GM12878 (cell line): ENCODE measurements at regions not wholly inside any gene's neighbourhood (a gene's known extent, or its start where the extent isn't known, plus 50 kb on each side); places are given as distances from the start of the nearest gene placed in this dataset.

Experiments used
- ATAC-seq: fragments of 200-7000 bp; cut with Tn5 transposase; 3 replicates; pipeline ENCODE4 v1.9.1; 2020; ENCODE audit warnings: mild to moderate bottlenecking, moderate library complexity
- BruUV-seq: library from RNA; stranded (reverse); fragments of 400-500 nt; replicated peaks from 2 replicates; lab custom pipeline; 2021; lab: Mats Ljungman, UMichigan
- CTCF ChIA-PET: fragments of 300-600 bp; sonication (Branson Sonifier 250); formaldehyde crosslinking; extraction: SDS; loops from one replicate; lab custom pipeline; 2021; ENCODE audit warnings: inconsistent platforms; lab: Yijun Ruan, JAX
- POLR2A ChIA-PET: fragments of 350-600 bp; formaldehyde crosslinking; extraction: SDS; loops from one replicate; lab custom pipeline; 2021; ENCODE audit warnings: inconsistent platforms; lab: Charles Lee
- RAD21 ChIA-PET: fragments of 300-600 bp; sonication (Branson Sonifier 250); formaldehyde crosslinking; loops from one replicate; lab custom pipeline; 2023; ENCODE audit warnings: antibody characterized with exemption; ENCODE audit not compliant: unreplicated experiment; lab: Charles Lee
- SMC1A ChIA-PET: fragments of 300-600 bp; sonication (Branson Sonifier 250); formaldehyde crosslinking; loops from one replicate; lab custom pipeline; 2023; ENCODE audit not compliant: unreplicated experiment, uncharacterized antibody; lab: Charles Lee
- DNase-seq: peaks from one replicate; pipeline ENCODE4 v3.0.0-alpha.2; 2011; ENCODE audit warnings: low read depth, low spot score
- FAIRE-seq: peaks from 3 replicates; lab custom pipeline; 2011; peaks lifted over from hg19 to GRCh38; lab: Jason Lieb, UNC
- H2AFZ ChIP-seq: 2 replicates; pipeline ENCODE4 v1.6.0; 2011; ENCODE audit warnings: low read depth, low read length, control low read depth; ENCODE audit not compliant: control insufficient read depth
- H3K27ac ChIP-seq: 2 replicates; pipeline ENCODE4 v1.5.1; 2011; ENCODE audit warnings: control low read depth; ENCODE audit not compliant: control insufficient read depth, insufficient read depth
- H3K27me3 ChIP-seq, 2 experiments: replicated peaks in 1 of 2; 2 replicates each; pipeline versions ENCODE4 v1.6.0 to v1.6.1; 2011; ENCODE audit warnings: low read length in 1 of 2; ENCODE audit not compliant: control insufficient read depth in 2 of 2, insufficient read depth in 2 of 2
- H3K36me3 ChIP-seq, 2 experiments: 2 replicates each; pipeline ENCODE4 v1.5.1; 2011; ENCODE audit warnings: low read length in 1 of 2; ENCODE audit not compliant: control insufficient read depth in 2 of 2, insufficient read depth in 2 of 2
- H3K4me1 ChIP-seq: 2 replicates; pipeline ENCODE4 v1.6.1; 2011; ENCODE audit warnings: mild to moderate bottlenecking, low read length, moderate library complexity, mixed read lengths; ENCODE audit not compliant: control insufficient read depth, insufficient read depth
- H3K4me2 ChIP-seq: 2 replicates; pipeline ENCODE4 v1.6.0; 2011; ENCODE audit warnings: control low read depth; ENCODE audit not compliant: control insufficient read depth, insufficient read depth
- H3K4me3 ChIP-seq: fragments of 200-600 bp; sonication (generic); 2 replicates; pipeline ENCODE4 v1.5.1; 2016
- H3K79me2 ChIP-seq: 2 replicates; pipeline ENCODE4 v1.6.0; 2011; ENCODE audit warnings: low read length; ENCODE audit not compliant: control insufficient read depth, insufficient read depth
- H3K9ac ChIP-seq: 2 replicates; pipeline ENCODE4 v1.8.0; 2011; ENCODE audit warnings: low read length, control low read depth, mixed read lengths; ENCODE audit not compliant: control insufficient read depth, insufficient read depth
- H3K9me3 ChIP-seq: replicated peaks from 3 replicates; pipeline ENCODE4 v1.5.1; 2011; ENCODE audit warnings: mild to moderate bottlenecking, low read length; ENCODE audit not compliant: control insufficient read depth, insufficient read depth
- H4K20me1 ChIP-seq: 2 replicates; pipeline ENCODE4 v1.6.0; 2011; ENCODE audit not compliant: control insufficient read depth, insufficient read depth
- FOXM1 ChIP-seq: IDR thresholded peaks from 2 replicates; pipeline ENCODE4 v1.6.1; 2012; ENCODE audit warnings: low read depth, mild to moderate bottlenecking, inconsistent platforms, low read length, moderate library complexity
- NRF1 ChIP-seq: conservative IDR thresholded peaks from 2 replicates; pipeline ENCODE4 v1.6.1; 2011; ENCODE audit warnings: mild to moderate bottlenecking, low read depth, low read length, improper control_type of control experiment
- POLR2AphosphoS5 ChIP-seq: IDR thresholded peaks from 2 replicates; pipeline ENCODE4 v1.6.1; 2011; ENCODE audit warnings: mild to moderate bottlenecking, low read length, inconsistent platforms
- SMAD1 ChIP-seq: fragments of 450-650 bp; IDR thresholded peaks from 2 replicates; pipeline ENCODE4 v1.6.1; 2018; ENCODE audit warnings: mild to moderate bottlenecking, low read depth; ENCODE audit not compliant: partially characterized antibody
- SP1 ChIP-seq: IDR thresholded peaks from one replicate; pipeline ENCODE4 v1.6.1; 2011; ENCODE audit warnings: low read depth, low read length
- TBL1XR1 ChIP-seq: IDR thresholded peaks from 2 replicates; pipeline ENCODE4 v1.6.1; 2012; ENCODE audit warnings: low read depth, low read length, improper control_type of control experiment
- TCF7 ChIP-seq: IDR thresholded peaks from 2 replicates; pipeline ENCODE4 v1.6.1; 2014; ENCODE audit warnings: antibody characterized with exemption, borderline replicate concordance
- YBX1 ChIP-seq: fragments of 450-650 bp; IDR thresholded peaks from 2 replicates; pipeline ENCODE4 v1.6.1; 2016; ENCODE audit warnings: antibody characterized with exemption
- YY1 ChIP-seq: IDR thresholded peaks from 2 replicates; pipeline ENCODE4 v1.6.1; 2011; ENCODE audit warnings: low read depth, mild to moderate bottlenecking, low read length
- ZBED1 ChIP-seq: IDR thresholded peaks from 2 replicates; pipeline ENCODE4 v1.6.1; 2016; ENCODE audit warnings: borderline replicate concordance
- WGBS: methylation state at CpG from one replicate; pipeline ENCODE4 v1.1.6; 2016; ENCODE audit warnings: low lambda C conversion rate; ENCODE audit not compliant: insufficient replicate concordance, insufficient coverage; ENCODE audit errors: missing lambda C conversion rate; 5-methylcytosine and 5-hydroxymethylcytosine counted together
- in situ Hi-C: fragments of 300-500 bp; cut with MboI; formaldehyde crosslinking; loops from 9 replicates; pipeline ENCODE4 v1.14.3; 2018; ENCODE audit warnings: mixed read lengths
- intact Hi-C: fragments of 100-400 bp; cut with micrococcal nuclease; formaldehyde crosslinking; loops from one replicate; pipeline ENCODE4 v1.14.2; 2022; ENCODE audit not compliant: unreplicated experiment
- TF ChIP-seq, protein P1 (sequence below): IDR thresholded peaks from 2 replicates; pipeline ENCODE4 v1.6.1; 2011; ENCODE audit warnings: borderline replicate concordance, low read depth, mild to moderate bottlenecking, moderate library complexity, mixed read lengths, low read length; ENCODE audit not compliant: insufficient read depth; ENCODE audit errors: extremely low read length
- TF ChIP-seq, protein P2 (sequence below): fragments of 450-650 bp; IDR thresholded peaks from 2 replicates; pipeline ENCODE4 v1.6.1; 2018; ENCODE audit warnings: borderline replicate concordance, mild to moderate bottlenecking; ENCODE audit not compliant: partially characterized antibody
- TF ChIP-seq, protein P3 (sequence below): fragments of 450-650 bp; IDR thresholded peaks from 2 replicates; pipeline ENCODE4 v1.6.1; 2014; ENCODE audit warnings: mild to moderate bottlenecking
- TF ChIP-seq, protein P4 (sequence below): IDR thresholded peaks from 2 replicates; pipeline ENCODE4 v1.6.1; 2012; ENCODE audit warnings: low read depth, low read length, improper control_type of control experiment
- TF ChIP-seq, protein P5 (sequence below): fragments of 450-650 bp; IDR thresholded peaks from 2 replicates; pipeline ENCODE4 v1.6.1; 2016; ENCODE audit warnings: mild to moderate bottlenecking
- TF ChIP-seq, protein P6 (sequence below): fragments of 450-650 bp; IDR thresholded peaks from 2 replicates; pipeline ENCODE4 v1.6.1; 2016; ENCODE audit warnings: mild to moderate bottlenecking

DNA sequence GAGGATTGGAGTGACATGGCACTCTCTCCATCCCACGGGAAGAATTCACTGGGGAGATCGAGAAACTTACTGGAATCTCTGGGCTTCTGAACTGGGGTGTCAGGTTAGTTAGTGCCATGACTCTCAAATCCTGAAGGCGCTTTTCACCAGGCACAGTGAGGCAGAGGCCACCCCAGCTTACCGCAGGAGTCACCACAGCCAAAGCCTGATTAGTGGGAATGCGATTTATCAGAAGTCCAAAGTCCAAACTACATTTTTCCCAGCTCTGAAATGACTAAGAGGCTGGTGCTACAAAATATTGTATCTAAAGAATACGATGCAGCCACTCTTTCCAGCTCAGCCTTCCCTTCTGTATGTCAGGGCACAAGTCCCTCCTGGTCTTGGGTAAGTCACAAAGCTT, 334.8 kb upstream of the SHH start:
- POLR2A ChIA-PET = no interaction called here
- no peak for DNase-seq
- Histone ChIP-seq H3K9ac (no peak overlapping the region), H3K27ac (no peak overlapping the region), H4K20me1 (no peaks in the 10 kb centered on the region), H3K79me2 (no peaks in the 10 kb centered on the region), H3K9me3 (no peaks in the 10 kb centered on the region), H3K4me1 (no peaks in the 10 kb centered on the region), H2AFZ (no peak overlapping the region), H3K4me2 (no peak overlapping the region), H3K4me3 (no peak overlapping the region), H3K36me3 (no peaks in the 10 kb centered on the region), H3K27me3 (peaks cover 0 to 3% of the 10 kb centered on the region in 2 experiments; a peak in 2 of 4 replicates)
- intact Hi-C loops (no loop called here), in situ Hi-C loops (no loop called here)
- no peak for FAIRE-seq
- whole genome bisulfite sequencing = 17% methylated on average over 6 of the region's 6 CpGs
- ATAC-seq = no peak
- SMC1A ChIA-PET = no interaction called here
- CTCF ChIA-PET = interaction anchor here (1.3 kb wide), 1 partner anchor 16 kb away, joined by 3 read pairs; no protein-coding TSS in a partner anchor
- RAD21 ChIA-PET = no interaction called here
- no TSS peak for BruUV-seq
- TF ChIP-seq FOXM1 = no peak
- TF ChIP-seq, protein P1, sequence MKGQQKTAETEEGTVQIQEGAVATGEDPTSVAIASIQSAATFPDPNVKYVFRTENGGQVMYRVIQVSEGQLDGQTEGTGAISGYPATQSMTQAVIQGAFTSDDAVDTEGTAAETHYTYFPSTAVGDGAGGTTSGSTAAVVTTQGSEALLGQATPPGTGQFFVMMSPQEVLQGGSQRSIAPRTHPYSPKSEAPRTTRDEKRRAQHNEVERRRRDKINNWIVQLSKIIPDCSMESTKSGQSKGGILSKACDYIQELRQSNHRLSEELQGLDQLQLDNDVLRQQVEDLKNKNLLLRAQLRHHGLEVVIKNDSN = no peak
- no peak for TF ChIP-seq POLR2AphosphoS5
- TF ChIP-seq, protein P2, sequence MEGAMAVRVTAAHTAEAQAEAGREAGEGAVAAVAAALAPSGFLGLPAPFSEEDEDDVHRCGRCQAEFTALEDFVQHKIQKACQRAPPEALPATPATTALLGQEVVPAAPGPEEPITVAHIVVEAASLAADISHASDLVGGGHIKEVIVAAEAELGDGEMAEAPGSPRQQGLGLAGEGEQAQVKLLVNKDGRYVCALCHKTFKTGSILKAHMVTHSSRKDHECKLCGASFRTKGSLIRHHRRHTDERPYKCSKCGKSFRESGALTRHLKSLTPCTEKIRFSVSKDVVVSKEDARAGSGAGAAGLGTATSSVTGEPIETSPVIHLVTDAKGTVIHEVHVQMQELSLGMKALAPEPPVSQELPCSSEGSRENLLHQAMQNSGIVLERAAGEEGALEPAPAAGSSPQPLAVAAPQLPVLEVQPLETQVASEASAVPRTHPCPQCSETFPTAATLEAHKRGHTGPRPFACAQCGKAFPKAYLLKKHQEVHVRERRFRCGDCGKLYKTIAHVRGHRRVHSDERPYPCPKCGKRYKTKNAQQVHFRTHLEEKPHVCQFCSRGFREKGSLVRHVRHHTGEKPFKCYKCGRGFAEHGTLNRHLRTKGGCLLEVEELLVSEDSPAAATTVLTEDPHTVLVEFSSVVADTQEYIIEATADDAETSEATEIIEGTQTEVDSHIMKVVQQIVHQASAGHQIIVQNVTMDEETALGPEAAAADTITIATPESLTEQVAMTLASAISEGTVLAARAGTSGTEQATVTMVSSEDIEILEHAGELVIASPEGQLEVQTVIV = no peak
- no peak for TF ChIP-seq NRF1
- no peak for TF ChIP-seq YY1
- TF ChIP-seq, protein P3, sequence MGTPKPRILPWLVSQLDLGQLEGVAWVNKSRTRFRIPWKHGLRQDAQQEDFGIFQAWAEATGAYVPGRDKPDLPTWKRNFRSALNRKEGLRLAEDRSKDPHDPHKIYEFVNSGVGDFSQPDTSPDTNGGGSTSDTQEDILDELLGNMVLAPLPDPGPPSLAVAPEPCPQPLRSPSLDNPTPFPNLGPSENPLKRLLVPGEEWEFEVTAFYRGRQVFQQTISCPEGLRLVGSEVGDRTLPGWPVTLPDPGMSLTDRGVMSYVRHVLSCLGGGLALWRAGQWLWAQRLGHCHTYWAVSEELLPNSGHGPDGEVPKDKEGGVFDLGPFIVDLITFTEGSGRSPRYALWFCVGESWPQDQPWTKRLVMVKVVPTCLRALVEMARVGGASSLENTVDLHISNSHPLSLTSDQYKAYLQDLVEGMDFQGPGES = no peak
- TF ChIP-seq TCF7 = no peak
- TF ChIP-seq, protein P4, sequence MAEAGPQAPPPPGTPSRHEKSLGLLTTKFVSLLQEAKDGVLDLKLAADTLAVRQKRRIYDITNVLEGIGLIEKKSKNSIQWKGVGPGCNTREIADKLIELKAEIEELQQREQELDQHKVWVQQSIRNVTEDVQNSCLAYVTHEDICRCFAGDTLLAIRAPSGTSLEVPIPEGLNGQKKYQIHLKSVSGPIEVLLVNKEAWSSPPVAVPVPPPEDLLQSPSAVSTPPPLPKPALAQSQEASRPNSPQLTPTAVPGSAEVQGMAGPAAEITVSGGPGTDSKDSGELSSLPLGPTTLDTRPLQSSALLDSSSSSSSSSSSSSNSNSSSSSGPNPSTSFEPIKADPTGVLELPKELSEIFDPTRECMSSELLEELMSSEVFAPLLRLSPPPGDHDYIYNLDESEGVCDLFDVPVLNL = no peak
- TF ChIP-seq TBL1XR1 = no peak
- TF ChIP-seq YBX1 = no peak
- TF ChIP-seq ZBED1 = no peak
- no peak for TF ChIP-seq SP1
- TF ChIP-seq, protein P5, sequence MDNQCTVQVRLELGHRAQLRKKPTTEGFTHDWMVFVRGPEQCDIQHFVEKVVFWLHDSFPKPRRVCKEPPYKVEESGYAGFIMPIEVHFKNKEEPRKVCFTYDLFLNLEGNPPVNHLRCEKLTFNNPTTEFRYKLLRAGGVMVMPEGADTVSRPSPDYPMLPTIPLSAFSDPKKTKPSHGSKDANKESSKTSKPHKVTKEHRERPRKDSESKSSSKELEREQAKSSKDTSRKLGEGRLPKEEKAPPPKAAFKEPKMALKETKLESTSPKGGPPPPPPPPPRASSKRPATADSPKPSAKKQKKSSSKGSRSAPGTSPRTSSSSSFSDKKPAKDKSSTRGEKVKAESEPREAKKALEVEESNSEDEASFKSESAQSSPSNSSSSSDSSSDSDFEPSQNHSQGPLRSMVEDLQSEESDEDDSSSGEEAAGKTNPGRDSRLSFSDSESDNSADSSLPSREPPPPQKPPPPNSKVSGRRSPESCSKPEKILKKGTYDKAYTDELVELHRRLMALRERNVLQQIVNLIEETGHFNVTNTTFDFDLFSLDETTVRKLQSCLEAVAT = no peak
- TF ChIP-seq, protein P6, sequence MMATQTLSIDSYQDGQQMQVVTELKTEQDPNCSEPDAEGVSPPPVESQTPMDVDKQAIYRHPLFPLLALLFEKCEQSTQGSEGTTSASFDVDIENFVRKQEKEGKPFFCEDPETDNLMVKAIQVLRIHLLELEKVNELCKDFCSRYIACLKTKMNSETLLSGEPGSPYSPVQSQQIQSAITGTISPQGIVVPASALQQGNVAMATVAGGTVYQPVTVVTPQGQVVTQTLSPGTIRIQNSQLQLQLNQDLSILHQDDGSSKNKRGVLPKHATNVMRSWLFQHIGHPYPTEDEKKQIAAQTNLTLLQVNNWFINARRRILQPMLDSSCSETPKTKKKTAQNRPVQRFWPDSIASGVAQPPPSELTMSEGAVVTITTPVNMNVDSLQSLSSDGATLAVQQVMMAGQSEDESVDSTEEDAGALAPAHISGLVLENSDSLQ = no peak
- no peak for TF ChIP-seq SMAD1
